HCT116 (cell line): ENCODE measurements at regions not wholly inside any gene's neighbourhood (a gene's known extent, or its start where the extent isn't known, plus 50 kb on each side); places are given as distances from the start of the nearest gene placed in this dataset.

Experiments
- ATAC-seq: fragments of 200-7000 bp; cut with Tn5 transposase; 2 replicates; pipeline ENCODE4 v1.9.1; 2020; ENCODE audit warnings: mild to moderate bottlenecking, moderate library complexity
- BruUV-seq: library from RNA; stranded (reverse); fragments of 400-500 nt; replicated peaks from 2 replicates; lab custom pipeline; 2021; lab: Mats Ljungman, UMichigan
- CTCF ChIA-PET: fragments of 300-600 bp; sonication (Branson Sonifier 250); formaldehyde crosslinking; loops from one replicate; lab custom pipeline; 2021; ENCODE audit warnings: antibody characterized with exemption; lab: Charles Lee
- POLR2A ChIA-PET: fragments of 300-600, 350-600 bp; sonication (Branson Sonifier 250); formaldehyde crosslinking; loops from one replicate; lab custom pipeline; 2021; ENCODE audit warnings: antibody characterized with exemption; lab: Charles Lee
- RAD21 ChIA-PET, 2 experiments: fragments of 300-600 bp; sonication (Branson Sonifier 250); formaldehyde crosslinking; loops; one replicate each; lab custom pipeline; 2023; ENCODE audit warnings: low total read pairs in 2 of 2; ENCODE audit not compliant: uncharacterized antibody in 2 of 2, unreplicated experiment in 2 of 2, low non-redundant PET in 1 of 2; lab: Charles Lee
- DNase-seq: peaks from one replicate; pipeline ENCODE4 v3.0.0-alpha.2; 2010; ENCODE audit warnings: low read depth, low spot score
- H2AFZ ChIP-seq: fragments of 200-600 bp; shearing (Covaris generic), sonication (generic); 2 replicates; pipeline ENCODE4 v1.6.1; 2017; ENCODE audit warnings: low read depth, mixed run types, mixed read lengths, antibody characterized with exemption, low read length; ENCODE audit not compliant: poor library complexity, severe bottlenecking
- H3K27ac ChIP-seq: 2 replicates; pipeline ENCODE4 v1.5.1; 2012; ENCODE audit warnings: low read depth, low read length
- H3K27me3 ChIP-seq: fragments of 200-600 bp; sonication (generic); 2 replicates; pipeline ENCODE4 v1.6.1; 2016; ENCODE audit warnings: mixed run types, low read length, mixed read lengths; ENCODE audit not compliant: insufficient read depth
- H3K36me3 ChIP-seq, 2 experiments: fragments of 200-500 bp in 1 of 2; fragments of 200-600 bp in 1 of 2; sonication (Bioruptor generic) in 1 of 2; sonication (generic) in 1 of 2; 2 replicates each; pipeline versions ENCODE4 v1.5.1 to v1.6.1; 2014 to 2016; ENCODE audit warnings: low read length in 2 of 2, inconsistent platforms in 1 of 2, mixed read lengths in 1 of 2, mixed run types in 1 of 2; ENCODE audit not compliant: insufficient read depth in 2 of 2, control insufficient read depth in 1 of 2
- H3K4me1 ChIP-seq, 2 experiments: fragments of 200-600 bp in 1 of 2; sonication (generic) in 1 of 2; 2 replicates each; pipeline versions ENCODE4 v1.5.1 to v1.6.1; 2012 to 2017; ENCODE audit warnings: low read length in 2 of 2, inconsistent platforms in 1 of 2, mild to moderate bottlenecking in 1 of 2, mixed read lengths in 1 of 2, mixed run types in 1 of 2, moderate library complexity in 1 of 2; ENCODE audit not compliant: insufficient read depth in 2 of 2, control insufficient read depth in 1 of 2
- H3K4me2 ChIP-seq: fragments of 200-600 bp; sonication (generic); 2 replicates; pipeline ENCODE4 v1.6.1; 2017; ENCODE audit warnings: mixed run types, low read length, mixed read lengths
- H3K4me3 ChIP-seq, 2 experiments: fragments of 200-600 bp in 1 of 2; sonication (generic) in 1 of 2; replicated peaks in 1 of 2; 2 replicates each; pipeline ENCODE4 v1.5.1; 2011 to 2016; ENCODE audit warnings: low read length in 2 of 2, control low read depth in 1 of 2, low read depth in 1 of 2, mild to moderate bottlenecking in 1 of 2, mixed read lengths in 1 of 2, mixed run types in 1 of 2
- H3K79me2 ChIP-seq: fragments of 200-600 bp; sonication (generic); 2 replicates; pipeline ENCODE4 v1.6.1; 2017; ENCODE audit warnings: mild to moderate bottlenecking, mixed run types, low read length, moderate library complexity, mixed read lengths; ENCODE audit not compliant: insufficient read depth
- H3K9ac ChIP-seq: fragments of 200-600 bp; sonication (generic); 2 replicates; pipeline ENCODE4 v1.6.1; 2016; ENCODE audit warnings: low read length, mixed read lengths
- H3K9me2 ChIP-seq: fragments of 200-600 bp; sonication (generic), shearing (Covaris generic); 2 replicates; pipeline ENCODE4 v1.6.1; 2017; ENCODE audit warnings: mixed run types, mild to moderate bottlenecking, moderate library complexity; ENCODE audit not compliant: insufficient read depth
- H3K9me3 ChIP-seq, 2 experiments: fragments of 200-500 bp in 1 of 2; fragments of 200-600 bp in 1 of 2; sonication (Bioruptor generic) in 1 of 2; sonication (generic) in 1 of 2; 2 replicates each; pipeline ENCODE4 v1.6.1; 2014 to 2017; ENCODE audit warnings: low read length in 2 of 2, mixed read lengths in 2 of 2, inconsistent platforms in 1 of 2, low read depth in 1 of 2, mild to moderate bottlenecking in 1 of 2, mixed run types in 1 of 2, moderate library complexity in 1 of 2; ENCODE audit not compliant: control insufficient read depth in 1 of 2, insufficient read depth in 1 of 2
- H4K20me1 ChIP-seq: fragments of 200-600 bp; sonication (generic), shearing (Covaris generic); 2 replicates; pipeline ENCODE4 v1.6.1; 2017; ENCODE audit warnings: mixed run types, mild to moderate bottlenecking, moderate library complexity; ENCODE audit not compliant: insufficient read depth
- CBX3 ChIP-seq: IDR thresholded peaks from 2 replicates; pipeline ENCODE4 v1.6.1; 2012; ENCODE audit warnings: low read depth
- CEBPB ChIP-seq: IDR thresholded peaks from 2 replicates; pipeline ENCODE4 v1.6.1; 2012; ENCODE audit warnings: low read depth
- ELF1 ChIP-seq: IDR thresholded peaks from 2 replicates; pipeline ENCODE4 v1.6.1; 2012; ENCODE audit warnings: low read depth, borderline replicate concordance
- EZH2 ChIP-seq: fragments of 200-600 bp; sonication (generic); IDR thresholded peaks from 2 replicates; pipeline ENCODE4 v1.6.1; 2017; ENCODE audit warnings: antibody characterized with exemption, mixed run types
- FOSL1 ChIP-seq: IDR thresholded peaks from 2 replicates; pipeline ENCODE4 v1.6.1; 2012; ENCODE audit warnings: low read depth
- JUND ChIP-seq: IDR thresholded peaks from 2 replicates; pipeline ENCODE4 v1.6.1; 2012
- MAX ChIP-seq: IDR thresholded peaks from 2 replicates; pipeline ENCODE4 v1.6.1; 2012
- POLR2A ChIP-seq: IDR thresholded peaks from 2 replicates; pipeline ENCODE4 v1.7.0; 2011; ENCODE audit warnings: borderline replicate concordance; ENCODE audit not compliant: insufficient read depth, insufficient read length; ENCODE audit errors: extremely low read depth
- RAD21 ChIP-seq: IDR thresholded peaks from 2 replicates; pipeline ENCODE4 v1.6.1; 2012; ENCODE audit warnings: low read depth, mild to moderate bottlenecking
- REST ChIP-seq: IDR thresholded peaks from 2 replicates; pipeline ENCODE4 v1.6.1; 2012; ENCODE audit warnings: low read depth
- SP1 ChIP-seq: IDR thresholded peaks from 2 replicates; pipeline ENCODE4 v1.6.1; 2012; ENCODE audit warnings: low read depth
- SRF ChIP-seq: IDR thresholded peaks from 2 replicates; pipeline ENCODE4 v1.6.1; 2012; ENCODE audit warnings: low read depth
- TCF7L2 ChIP-seq: IDR thresholded peaks from 2 replicates; pipeline ENCODE4 v1.7.0; 2011; ENCODE audit warnings: borderline replicate concordance, inconsistent platforms; ENCODE audit not compliant: insufficient read depth, insufficient read length; ENCODE audit errors: extremely low read depth
- ZBTB33 ChIP-seq: IDR thresholded peaks from 2 replicates; pipeline ENCODE4 v1.6.1; 2011; ENCODE audit warnings: mild to moderate bottlenecking, low read length, moderate library complexity; ENCODE audit not compliant: insufficient replicate concordance; ENCODE audit errors: extremely low read depth
- ZFX ChIP-seq: fragments of 450-650 bp; IDR thresholded peaks from 2 replicates; pipeline ENCODE4 v1.6.1; 2017
- ZNF274 ChIP-seq: fragments of 200-500 bp; sonication (Bioruptor generic); IDR thresholded peaks from 2 replicates; pipeline ENCODE4 v1.6.1; 2014; ENCODE audit warnings: mild to moderate bottlenecking, low read depth, low read length, inconsistent platforms
- intact Hi-C: fragments of 100-400 bp; cut with micrococcal nuclease; formaldehyde crosslinking; loops from 2 replicates; pipeline ENCODE4 v1.10.0; 2022

GRCh38 chr1:4431491-4431890 is 222.9 kb upstream of the AJAP1 start:
- H3K9me2 ChIP-seq: no peaks in the 10 kb centered on the region
- ATAC-seq: no peak
- no peak overlapping the region for H3K4me2 ChIP-seq
- no peak overlapping the region for H3K9ac ChIP-seq
- H3K27ac ChIP-seq: no peak overlapping the region
- BruUV-seq: no TSS peak
- POLR2A ChIA-PET: no interaction called here
- intact Hi-C loops: no loop called here
- H2AFZ ChIP-seq: no peak overlapping the region
- no peaks in the 10 kb centered on the region for H3K79me2 ChIP-seq
- no peaks in the 10 kb centered on the region for H4K20me1 ChIP-seq
- TF ChIP-seq EZH2: no peak
- TF ChIP-seq ELF1: no peak
- no peak for TF ChIP-seq CBX3
- no peak for TF ChIP-seq CEBPB
- no peak for TF ChIP-seq JUND
- TF ChIP-seq TCF7L2: no peak
- no peak for TF ChIP-seq POLR2A
- no peak for TF ChIP-seq ZNF274
- no peak for TF ChIP-seq ZFX
- TF ChIP-seq MAX: no peak
- no peak for TF ChIP-seq RAD21
- TF ChIP-seq ZBTB33: no peak
- no peak for TF ChIP-seq FOSL1
- TF ChIP-seq SP1: no peak
- TF ChIP-seq REST: no peak
- TF ChIP-seq SRF: no peak
- TF ChIP-seq, all 23 proteins: peak for 0
- CTCF ChIA-PET: no interaction called here
- DNase-seq: no peak
- no peaks in the 10 kb centered on the region for H3K36me3 ChIP-seq
- no peaks in the 10 kb centered on the region for H3K4me1 ChIP-seq
- RAD21 ChIA-PET: no interaction called here
- peaks cover 0 to 3% of the 10 kb centered on the region in 2 experiments; a peak in 1 of 4 replicates for H3K9me3 ChIP-seq
- H3K4me3 ChIP-seq: no peak overlapping the region
- no peaks in the 10 kb centered on the region for H3K27me3 ChIP-seq
